B cell (primary cell): ENCODE measurements at regions not wholly inside any gene's neighbourhood (a gene's known extent, or its start where the extent isn't known, plus 50 kb on each side); places are given as distances from the start of the nearest gene placed in this dataset.

Experiments used
- ATAC-seq: fragments of 200-7000 bp; cut with Tn5 transposase; one replicate; pipeline ENCODE4 v1.10.0; 2021; ENCODE audit warnings: low read depth, mild to moderate bottlenecking, moderate number of reproducible peaks, moderate library complexity
- CTCF ChIA-PET: fragments of 350-600 bp; sonication (Branson Sonifier 250); formaldehyde crosslinking; loops from one replicate; lab custom pipeline; 2021; ENCODE audit warnings: antibody characterized with exemption, inconsistent platforms; lab: Charles Lee
- POLR2A ChIA-PET: fragments of 350-600 bp; sonication (Branson Sonifier 250); formaldehyde crosslinking; loops from one replicate; lab custom pipeline; 2021; ENCODE audit warnings: antibody characterized with exemption; lab: Charles Lee
- DNase-seq: peaks from one replicate; pipeline ENCODE4 v3.0.0; 2013
- H2AFZ ChIP-seq: 2 replicates; pipeline ENCODE4 v1.6.1; 2012; ENCODE audit warnings: mild to moderate bottlenecking, low read depth, low read length; ENCODE audit not compliant: insufficient read depth, poor library complexity, severe bottlenecking
- H3K27ac ChIP-seq, 2 donors: 1 replicate in 1 of 2; 2 replicates in 1 of 2; pipeline ENCODE4 v1.5.1; 2012 to 2013; ENCODE audit warnings: low read length in 2 of 2, mild to moderate bottlenecking in 2 of 2, moderate library complexity in 1 of 2
- H3K27me3 ChIP-seq, 4 experiments: fragments of 200-600 bp in 1 of 4; sonication (generic) in 1 of 4; replicated peaks in 1 of 4; 1 replicate in 2 of 4; 2 replicates in 2 of 4; pipeline versions ENCODE4 v1.6.1 to v1.7.0; 2013 to 2016; ENCODE audit warnings: low read length in 3 of 4, mild to moderate bottlenecking in 2 of 4, mixed read lengths in 1 of 4, moderate library complexity in 1 of 4; ENCODE audit not compliant: insufficient read depth in 4 of 4, control insufficient read depth in 3 of 4; ENCODE audit errors: control extremely low read depth in 1 of 4
- H3K36me3 ChIP-seq, 2 experiments: replicated peaks in 1 of 2; 1 replicate in 1 of 2; 2 replicates in 1 of 2; pipeline versions ENCODE4 v1.6.1 to v1.7.1; 2013; ENCODE audit warnings: low read length in 1 of 2; ENCODE audit not compliant: insufficient read depth in 2 of 2, control insufficient read depth in 1 of 2; ENCODE audit errors: control extremely low read depth in 1 of 2, extremely low read depth in 1 of 2
- H3K4me1 ChIP-seq, 2 donors: fragments of 200-600 bp in 1 of 2; sonication (generic) in 1 of 2; 1 replicate in 1 of 2; 2 replicates in 1 of 2; pipeline versions ENCODE4 v1.5.1 to v1.6.1; 2013 to 2017; ENCODE audit warnings: low read length in 2 of 2; ENCODE audit not compliant: control insufficient read depth in 2 of 2, insufficient read depth in 2 of 2
- H3K4me2 ChIP-seq: replicated peaks from 2 replicates; pipeline ENCODE3; 2012; ENCODE audit warnings: mild to moderate bottlenecking, low read depth, low read length; ENCODE audit not compliant: poor library complexity, severe bottlenecking
- H3K4me3 ChIP-seq, 5 experiments: fragments of 200-600 bp in 1 of 5; sonication (generic) in 1 of 5; 1 replicate in 3 of 5; 2 replicates in 2 of 5; pipeline versions ENCODE4 v1.5.1 to v1.7.0; 2011 to 2016; ENCODE audit warnings: low read length in 4 of 5, mild to moderate bottlenecking in 4 of 5, low read depth in 2 of 5, control low read depth in 1 of 5, moderate library complexity in 1 of 5; ENCODE audit not compliant: insufficient read depth in 1 of 5; ENCODE audit errors: control extremely low read depth in 1 of 5, extremely low read depth in 1 of 5
- H3K79me2 ChIP-seq: fragments of 200-600 bp; sonication (generic); one replicate; pipeline ENCODE4 v1.6.0; 2016; ENCODE audit warnings: low read length; ENCODE audit not compliant: control insufficient read depth, insufficient read depth
- H3K9ac ChIP-seq: fragments of 200-600 bp; sonication (generic); 2 replicates; pipeline ENCODE4 v1.6.1; 2017; ENCODE audit warnings: mild to moderate bottlenecking, low read length, moderate library complexity
- H3K9me3 ChIP-seq, 3 donors: one replicate each; pipeline versions ENCODE4 v1.6.1 to v1.7.1; 2013; ENCODE audit warnings: low read length in 2 of 3; ENCODE audit not compliant: control insufficient read depth in 2 of 3, insufficient read depth in 1 of 3; ENCODE audit errors: control extremely low read depth in 1 of 3
- H4K20me1 ChIP-seq: 2 replicates; pipeline ENCODE4 v1.6.0; 2012; ENCODE audit warnings: mild to moderate bottlenecking, low read length; ENCODE audit not compliant: insufficient read depth, control insufficient read depth, poor library complexity, severe bottlenecking
- H3K27ac Mint-ChIP-seq: one replicate; pipeline ENCODE4 v1.8.0; 2021; ENCODE audit warnings: mixed read lengths
- H3K27me3 Mint-ChIP-seq: one replicate; pipeline ENCODE4 v1.8.0; 2021; ENCODE audit warnings: mixed read lengths
- H3K4me1 Mint-ChIP-seq: one replicate; pipeline ENCODE4 v1.8.0; 2021; ENCODE audit warnings: mixed read lengths
- H3K4me3 Mint-ChIP-seq: one replicate; pipeline ENCODE4 v1.8.0; 2021; ENCODE audit warnings: mixed read lengths
- H3K9me3 Mint-ChIP-seq: one replicate; pipeline ENCODE4 v1.8.0; 2022; ENCODE audit warnings: mixed read lengths; ENCODE audit not compliant: insufficient read depth
- CTCF ChIP-seq: fragments of 200-600 bp; IDR thresholded peaks from one replicate; pipeline ENCODE4 v1.8.0; 2022; ENCODE audit warnings: antibody characterized with exemption, mild to moderate bottlenecking
- EZH2 ChIP-seq: IDR thresholded peaks from 2 replicates; pipeline ENCODE4 v1.6.1; 2012; ENCODE audit warnings: borderline replicate concordance, low read depth, mild to moderate bottlenecking, moderate library complexity, low read length; ENCODE audit not compliant: insufficient read depth, poor library complexity, severe bottlenecking
- WGBS: methylation state at CpG from one replicate; pipeline ENCODE4 v1.1.5; 2013; ENCODE audit warnings: missing lambda C conversion rate; ENCODE audit not compliant: insufficient coverage; 5-methylcytosine and 5-hydroxymethylcytosine counted together
- intact Hi-C: fragments of 100-400 bp; cut with micrococcal nuclease; formaldehyde crosslinking; loops from one replicate; pipeline ENCODE4 v1.10.0; 2022

GRCh38 chr3:194244167-194244566, 107.0 kb downstream of the CPN2 start:
- no peak overlapping the region for H2AFZ ChIP-seq
- H3K9ac ChIP-seq = no peak overlapping the region
- DNase-seq (no peak), ATAC-seq (no peak)
- ChIA-PET POLR2A (no interaction called here), CTCF (no interaction called here)
- peaks cover 0 to 6% (median 2%) of the 10 kb centered on the region in 4 experiments for H3K27me3 ChIP-seq
- 97% methylated on average over 4 of the region's 6 CpGs for WGBS
- H3K9me3 Mint-ChIP-seq = no peaks in the 10 kb centered on the region
- no peak overlapping the region for H3K4me2 ChIP-seq
- no peak overlapping the region for H3K27ac Mint-ChIP-seq
- H3K4me3 ChIP-seq = no peak overlapping the region
- TF ChIP-seq CTCF (no peak), EZH2 (no peak)
- H3K4me1 Mint-ChIP-seq = no peaks in the 10 kb centered on the region
- intact Hi-C loops = no loop called here
- H4K20me1 ChIP-seq = no peaks in the 10 kb centered on the region
- peaks cover 15% of the 10 kb centered on the region for H3K27me3 Mint-ChIP-seq
- no peaks in the 10 kb centered on the region for H3K4me1 ChIP-seq
- H3K79me2 ChIP-seq = no peaks in the 10 kb centered on the region
- H3K4me3 Mint-ChIP-seq = no peak overlapping the region
- H3K27ac ChIP-seq = no peak overlapping the region
- H3K9me3 ChIP-seq = no peaks in the 10 kb centered on the region
- H3K36me3 ChIP-seq = no peaks in the 10 kb centered on the region

GRCh38 chr3:194245474-194245873, 105.7 kb downstream of the CPN2 start:
- Histone ChIP-seq H3K27me3 (peaks cover 0 to 19% (median 2%) of the 10 kb centered on the region in 4 experiments), H3K27ac (no peak overlapping the region), H3K9ac (no peak overlapping the region), H4K20me1 (no peaks in the 10 kb centered on the region), H3K36me3 (no peaks in the 10 kb centered on the region), H2AFZ (no peak overlapping the region), H3K4me2 (no peak overlapping the region), H3K4me1 (no peaks in the 10 kb centered on the region), H3K79me2 (no peaks in the 10 kb centered on the region), H3K4me3 (no peak overlapping the region), H3K9me3 (no peaks in the 10 kb centered on the region)
- Mint-ChIP-seq H3K9me3 (no peaks in the 10 kb centered on the region), H3K27me3 (peaks cover 22% of the 10 kb centered on the region), H3K4me3 (no peak overlapping the region), H3K4me1 (no peaks in the 10 kb centered on the region), H3K27ac (no peak overlapping the region)
- ATAC-seq (no peak), DNase-seq (no peak)
- WGBS = 100% methylated on average over 2 of the region's 2 CpGs
- ChIA-PET POLR2A (no interaction called here), CTCF (no interaction called here)
- intact Hi-C loops = no loop called here
- TF ChIP-seq CTCF (no peak), EZH2 (no peak)
